ENCODE measurements at regions not wholly inside any gene's neighbourhood (a gene's known extent, or its start where the extent isn't known, plus 50 kb on each side); places are given as distances from the start of the nearest gene placed in this dataset.

GRCh38 chr1:69410893-69411292 lies 156.8 kb upstream of the LRRC7 start:
- TF ChIP-seq EZH2 (optimal IDR thresholded peaks at IDR 0.05; ENCODE audit: low read depth, low read length) (no peak), EZH2phosphoT487 (IDR thresholded peaks at IDR 0.05; ENCODE audit: low read length) (no peak)

Data from MM.1S (cell line).